Stromal cell of bone marrow (primary cell): ENCODE measurements at regions not wholly inside any gene's neighbourhood (a gene's known extent, or its start where the extent isn't known, plus 50 kb on each side); places are given as distances from the start of the nearest gene placed in this dataset.
"Not testable (repeated sequence)": the region's sequence is repeated elsewhere in the genome, so short reads cannot be mapped to it uniquely, and the experiment has no call there.

Experiments used
- DNase-seq: peaks from one replicate; pipeline ENCODE4 v3.0.0-alpha.2; 2012; ENCODE audit warnings: low read depth

DNA sequence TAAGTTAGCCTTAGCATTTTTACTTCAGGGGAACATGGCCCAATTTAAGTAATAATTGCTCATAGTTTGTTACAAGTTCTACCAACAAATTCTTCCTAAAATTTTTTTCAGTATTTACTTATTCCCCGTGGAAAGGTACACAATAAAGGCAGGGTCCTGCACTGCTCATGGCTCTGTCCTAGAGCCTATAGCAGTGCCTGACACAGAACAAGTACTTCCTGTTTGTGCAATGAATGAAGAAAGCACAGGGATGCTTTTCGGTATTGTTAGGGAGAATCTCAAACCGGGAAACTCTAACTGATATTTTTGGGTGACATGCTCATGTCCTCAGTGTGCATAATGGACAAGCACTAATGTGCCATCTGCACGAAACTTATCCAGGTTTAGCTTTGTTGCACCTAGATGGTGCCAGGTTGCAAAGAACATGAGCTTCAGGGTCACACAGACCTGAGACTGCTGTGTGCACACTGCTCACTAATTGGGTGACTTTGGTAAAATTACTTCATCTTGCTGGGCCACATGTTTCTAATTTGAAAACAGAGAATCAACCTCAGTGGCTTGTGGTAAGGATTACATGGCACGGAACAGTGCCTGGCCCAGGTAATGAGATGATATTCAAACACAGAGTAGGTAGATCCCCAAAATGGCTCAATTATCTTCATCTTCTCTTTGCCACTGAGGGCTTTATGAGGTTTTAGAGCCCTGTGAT, 175.8 kb upstream of the NPY2R start:
- no peak for DNase-seq

GRCh38 chr4:155033604-155034003, 174.8 kb upstream of the NPY2R start:
- no peak for DNase-seq

GRCh38 chr4:155037031-155037430, 171.4 kb upstream of the NPY2R start:
- no peak for DNase-seq

GRCh38 chr4:155038459-155038858, 170.0 kb upstream of the NPY2R start:
- no peak for DNase-seq

DNA sequence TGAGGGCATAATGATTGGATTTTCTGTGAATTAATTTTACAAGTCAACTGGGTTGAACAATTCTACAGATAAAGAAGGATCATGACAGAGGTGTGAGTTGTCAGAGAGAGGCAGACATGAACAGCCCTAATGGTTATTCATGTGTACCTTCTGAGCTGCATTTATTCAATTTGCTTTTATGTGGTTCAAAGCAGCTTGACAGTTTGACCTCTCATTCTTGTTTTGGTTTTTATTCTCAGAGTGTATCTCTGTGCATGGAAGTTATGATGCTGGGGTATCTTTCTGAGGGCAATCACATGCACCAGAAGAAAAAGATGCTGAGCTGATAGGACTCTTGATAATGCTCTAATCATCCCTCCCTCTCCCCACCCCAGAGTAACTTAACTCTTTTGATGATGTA, 169.3 kb upstream of the NPY2R start:
- no peak for DNase-seq

GRCh38 chr4:155040031-155040430, 168.4 kb upstream of the NPY2R start:
- DNase-seq: no peak

DNA sequence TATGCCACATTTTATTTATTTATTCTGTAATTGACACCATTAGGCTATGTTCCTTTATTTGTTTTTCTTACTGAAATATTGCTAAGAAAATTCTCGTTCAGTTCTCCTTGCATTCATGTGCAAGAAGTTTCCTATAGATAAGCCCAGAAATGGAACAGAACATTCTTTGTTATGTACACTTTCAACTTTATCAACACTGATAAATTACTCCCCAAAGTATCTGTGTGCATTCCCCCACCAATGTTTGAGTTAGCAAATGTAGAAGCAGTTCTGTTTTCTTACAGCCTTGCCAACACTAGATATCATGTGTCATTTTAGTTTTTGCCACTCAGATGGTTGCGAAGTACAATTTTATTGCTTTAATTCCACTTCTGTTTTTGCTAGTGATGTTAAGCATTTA, 166.4 kb upstream of the NPY2R start:
- no peak for DNase-seq

DNA sequence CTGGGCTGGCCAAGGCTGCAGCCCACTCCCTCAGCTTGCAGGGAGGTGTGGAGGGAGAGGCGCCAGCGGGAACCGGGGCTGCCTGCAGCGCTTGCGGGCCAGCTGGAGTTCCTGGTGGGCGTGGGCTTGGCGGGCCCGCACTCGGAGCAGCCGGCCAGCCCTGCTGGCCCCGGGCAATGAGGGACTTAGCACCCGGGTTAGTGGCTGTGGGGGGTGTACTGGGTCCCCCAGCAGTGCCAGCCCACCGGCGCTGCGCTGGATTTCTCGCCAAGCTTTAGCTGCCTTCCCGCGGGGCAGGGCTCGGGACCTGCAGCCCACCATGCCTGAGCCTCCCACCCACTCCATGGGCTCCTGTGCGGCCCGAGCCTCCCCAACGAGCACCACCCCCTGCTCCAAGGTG, 164.2 kb upstream of the NPY2R start:
- DNase-seq: not testable (repeated sequence)

DNA sequence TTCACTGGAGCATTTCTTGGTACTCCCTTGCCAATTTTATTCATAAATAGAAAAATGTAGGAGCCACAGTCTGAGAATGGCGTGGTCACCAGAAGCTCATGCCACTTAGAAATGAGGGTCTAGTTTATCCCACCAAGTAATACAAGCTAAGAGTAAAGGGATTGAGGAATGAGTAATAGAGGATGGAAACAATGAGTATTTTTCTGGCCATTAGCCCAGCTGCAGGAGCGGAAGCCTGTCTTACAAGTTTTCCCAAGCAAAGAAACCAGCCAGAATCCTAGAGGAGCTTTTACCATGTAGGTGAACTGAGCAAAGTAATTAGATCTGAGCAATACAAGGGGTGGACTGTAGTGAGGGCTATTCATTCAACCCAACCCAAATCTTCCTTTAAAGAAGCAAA, 160.7 kb upstream of the NPY2R start:
- DNase-seq: peak; percentile 27

GRCh38 chr4:155054042-155054441, 154.4 kb upstream of the NPY2R start:
- not testable (repeated sequence) for DNase-seq

- no peak for DNase-seq
Observed at GRCh38 chr4:155060419-155060818, 148.0 kb upstream of the NPY2R start.

DNA sequence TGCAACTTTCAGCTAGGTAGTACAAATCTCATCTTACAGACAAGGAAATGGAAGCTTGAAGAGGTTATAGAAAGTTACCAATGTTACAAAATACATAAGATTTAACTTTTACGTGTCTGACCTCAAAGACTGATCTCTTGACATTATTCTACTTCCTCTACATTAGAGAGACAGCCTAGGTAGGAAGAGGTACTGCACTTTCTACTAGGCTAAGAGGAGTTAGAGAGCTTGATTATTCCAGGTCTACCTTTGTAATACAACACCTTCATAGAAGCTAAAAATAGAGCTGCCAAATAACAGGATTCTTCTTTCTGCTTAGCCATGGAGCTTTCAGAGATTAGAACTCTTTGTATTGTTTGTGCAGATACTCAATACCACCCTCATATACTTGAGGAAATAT, 147.6 kb upstream of the NPY2R start:
- DNase-seq: no peak

- DNase-seq: no peak
Observed at GRCh38 chr4:155062948-155063347, 145.5 kb upstream of the NPY2R start.

DNA sequence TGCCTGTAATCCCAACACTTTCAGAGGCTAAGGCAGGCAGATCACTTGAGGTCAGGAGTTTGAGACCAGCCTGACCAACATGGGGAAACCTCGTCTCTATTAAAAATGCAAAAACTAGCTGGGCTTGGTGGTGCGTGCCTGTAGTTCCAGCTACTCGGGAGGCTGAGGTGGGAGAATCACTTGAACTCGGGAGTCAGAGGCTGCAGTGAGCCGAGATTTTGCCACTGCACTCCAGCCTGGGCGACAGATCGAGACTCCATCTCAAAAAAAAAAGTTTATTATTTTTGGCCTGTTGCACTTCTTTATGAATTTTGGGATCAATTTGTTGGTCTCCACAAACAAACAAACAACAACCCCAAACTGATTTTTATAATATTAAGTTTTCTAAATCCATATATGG, 143.5 kb upstream of the NPY2R start:
- not testable (repeated sequence) for DNase-seq

DNA sequence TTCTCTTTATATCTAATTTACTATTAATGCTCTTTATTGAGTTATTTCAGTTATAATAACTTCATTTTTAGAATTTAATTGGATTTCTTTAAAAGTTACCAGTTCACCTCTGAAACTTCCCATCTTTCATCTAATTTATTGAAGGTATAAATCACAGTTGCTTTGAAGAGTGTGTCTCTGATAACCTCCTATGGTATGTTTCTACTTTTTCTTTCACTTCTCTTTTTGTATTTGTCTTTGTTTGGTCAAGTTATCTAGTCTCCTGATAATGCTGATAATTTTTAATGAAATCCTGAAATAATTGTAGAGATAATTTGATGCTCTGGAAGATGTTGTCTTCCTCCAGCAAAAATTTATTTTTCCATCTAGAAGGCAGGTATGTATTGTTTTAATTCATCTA, 141.6 kb upstream of the NPY2R start:
- no peak for DNase-seq

- no peak for DNase-seq
Observed at GRCh38 chr4:155071962-155072361, 136.5 kb upstream of the NPY2R start.

DNA sequence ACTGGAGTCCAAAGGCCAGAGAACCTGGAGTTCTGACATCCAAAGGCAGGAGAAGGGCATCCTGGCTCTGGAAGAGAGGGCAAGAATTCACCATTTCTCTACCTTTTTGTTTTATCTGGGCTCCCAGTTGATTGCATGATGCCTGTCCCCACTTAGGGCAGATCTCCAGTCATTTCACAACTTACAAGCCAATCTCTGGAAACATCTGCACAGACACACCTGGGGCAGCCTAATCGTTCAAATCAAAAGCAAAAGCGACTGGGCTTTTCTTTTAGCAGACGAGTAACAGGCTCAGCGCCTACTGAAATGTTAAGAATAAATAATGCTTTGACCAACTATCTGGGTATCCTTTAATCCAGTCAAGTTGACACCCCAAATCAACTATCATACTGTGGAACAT, 136.0 kb upstream of the NPY2R start:
- no peak for DNase-seq

DNA sequence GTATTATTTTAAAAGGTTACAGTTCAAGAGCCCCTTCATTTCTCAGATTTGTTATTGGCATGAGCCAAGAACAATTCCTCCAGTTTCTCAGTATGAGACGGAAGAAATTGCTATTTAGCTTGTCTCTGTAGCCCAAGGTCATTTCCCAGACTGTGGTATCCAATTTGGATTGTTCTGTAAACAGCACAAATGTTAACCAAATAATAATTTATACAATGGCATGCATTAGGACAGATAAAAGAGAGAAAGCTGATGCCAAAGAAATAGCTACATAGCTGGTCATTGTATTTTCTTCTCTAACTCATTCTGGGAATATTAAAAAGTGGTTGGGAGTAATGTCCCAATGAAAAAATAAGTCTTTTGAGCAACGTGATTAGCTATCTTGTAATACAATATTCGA, 134.6 kb upstream of the NPY2R start:
- no peak for DNase-seq

- no peak for DNase-seq
Observed at GRCh38 chr4:155076256-155076785, 132.1 kb upstream of the NPY2R start.

GRCh38 chr4:155077452-155078229, 130.8 kb upstream of the NPY2R start:
- no peak for DNase-seq

GRCh38 chr4:155079871-155080270, 128.6 kb upstream of the NPY2R start:
- peak; percentile 55 for DNase-seq

- no peak for DNase-seq
Observed at GRCh38 chr4:155081222-155081621, 127.2 kb upstream of the NPY2R start.

DNA sequence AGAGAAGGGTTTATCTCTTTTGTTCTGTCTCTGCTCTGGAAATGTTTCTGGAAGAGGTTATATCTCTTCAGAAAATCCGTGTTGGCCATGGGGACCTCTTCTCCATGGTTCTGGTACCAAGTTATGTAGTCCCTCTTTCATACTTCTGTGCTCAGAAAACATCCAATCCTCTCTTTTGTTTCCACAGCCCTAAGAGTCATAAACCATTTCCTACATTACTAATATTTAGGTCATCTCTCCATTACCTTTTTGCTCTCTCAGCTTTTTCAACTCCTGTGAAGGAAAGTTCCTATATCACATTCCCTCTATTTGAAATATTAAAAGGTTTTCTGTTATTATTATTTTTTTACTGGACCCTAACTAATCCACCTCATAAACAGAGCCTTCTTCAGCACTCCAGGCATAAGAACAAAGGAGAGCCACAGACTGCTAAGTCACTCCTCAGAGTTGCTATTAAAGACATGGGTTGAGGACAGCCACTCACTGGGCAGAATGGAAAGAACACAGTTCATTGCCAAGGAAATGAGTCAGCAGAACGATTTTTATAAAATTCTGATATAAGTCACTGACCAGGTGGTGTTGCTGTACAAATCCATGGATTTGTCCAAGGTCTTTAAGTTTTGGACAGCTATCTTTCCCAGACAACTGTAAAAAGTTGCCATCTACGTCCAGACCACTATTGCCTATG, 122.4 kb upstream of the NPY2R start:
- peak; percentile 42 for DNase-seq
